ENCODE measurements at regions not wholly inside any gene's neighbourhood (a gene's known extent, or its start where the extent isn't known, plus 50 kb on each side); places are given as distances from the start of the nearest gene placed in this dataset.

DNA sequence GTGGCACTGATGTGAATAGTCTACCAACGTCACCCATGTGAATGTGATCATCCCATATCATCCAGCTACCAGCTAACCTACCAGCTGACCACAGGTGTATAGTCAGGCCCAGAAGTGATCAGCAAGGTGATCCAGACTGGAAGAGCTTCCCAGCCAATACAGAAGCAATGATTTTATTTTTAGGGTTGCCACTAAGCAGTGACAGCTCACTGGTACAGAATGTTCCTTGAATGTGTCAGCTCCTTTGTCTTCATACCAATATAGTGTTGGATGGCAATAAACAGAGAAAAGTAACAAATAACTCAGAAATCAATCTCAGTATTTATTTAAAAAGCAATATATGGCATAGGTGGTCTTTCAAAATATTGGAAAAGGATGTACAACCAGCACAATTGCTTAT, 361.8 kb upstream of the CPEB2 start:
- DNase-seq (ENCODE audit: extremely low read depth, low read depth, low spot score), result no peak

DNA sequence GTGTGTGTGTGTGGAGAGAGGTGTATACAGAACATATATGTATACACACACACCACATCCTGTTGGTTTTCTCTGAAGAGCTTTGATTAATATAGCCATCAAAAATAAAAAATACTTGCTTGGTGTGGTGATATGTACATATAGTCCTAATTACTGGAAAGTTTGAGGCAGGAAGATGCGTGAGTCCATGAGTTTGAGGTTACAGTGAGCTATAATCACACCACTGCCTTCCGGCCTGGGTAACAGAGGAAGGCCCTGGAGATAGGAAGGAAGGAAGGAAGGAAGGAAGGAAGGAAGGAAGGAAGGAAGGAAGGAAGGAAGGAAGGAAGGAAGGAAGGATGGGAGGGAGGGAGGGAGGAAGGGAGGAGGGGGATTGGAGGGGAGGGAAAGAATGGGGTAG, 360.4 kb upstream of the CPEB2 start:
- DNase-seq (ENCODE audit: extremely low read depth, low read depth, low spot score), result no peak

DNA sequence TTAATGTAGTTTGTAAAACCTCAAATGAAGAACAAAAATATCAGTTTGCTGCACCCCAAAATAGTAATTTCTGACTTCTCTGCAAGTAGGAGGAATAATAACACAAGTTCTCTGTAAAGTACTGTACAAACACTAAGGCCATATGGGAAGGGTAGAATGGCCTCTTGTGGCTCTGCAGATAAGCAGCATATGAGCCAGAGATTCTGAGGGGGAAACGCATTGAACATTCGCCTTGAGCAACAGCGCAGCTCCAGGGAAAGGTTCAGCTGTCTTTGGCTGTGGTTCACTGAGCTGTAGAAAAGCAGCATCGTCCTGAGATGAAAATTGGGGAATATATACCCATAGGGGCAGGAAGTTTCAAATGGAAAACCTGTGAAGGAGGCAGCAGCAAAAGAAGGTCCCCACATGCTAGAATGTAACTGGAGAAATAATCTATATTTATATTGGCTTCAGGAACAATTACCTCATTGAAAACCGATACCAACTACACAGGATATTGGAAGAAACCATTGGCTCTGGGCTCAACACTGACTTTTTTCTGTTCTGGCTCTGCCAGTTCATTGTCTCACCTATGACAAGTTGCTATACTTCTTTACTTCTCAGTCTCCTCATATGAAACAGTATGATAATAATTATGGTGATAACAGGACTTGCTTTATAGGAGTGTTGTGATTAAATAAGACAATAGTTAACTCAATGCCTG, 357.6 kb upstream of the CPEB2 start:
- no peak for DNase-seq (ENCODE audit: extremely low read depth, low read depth, low spot score)

DNA sequence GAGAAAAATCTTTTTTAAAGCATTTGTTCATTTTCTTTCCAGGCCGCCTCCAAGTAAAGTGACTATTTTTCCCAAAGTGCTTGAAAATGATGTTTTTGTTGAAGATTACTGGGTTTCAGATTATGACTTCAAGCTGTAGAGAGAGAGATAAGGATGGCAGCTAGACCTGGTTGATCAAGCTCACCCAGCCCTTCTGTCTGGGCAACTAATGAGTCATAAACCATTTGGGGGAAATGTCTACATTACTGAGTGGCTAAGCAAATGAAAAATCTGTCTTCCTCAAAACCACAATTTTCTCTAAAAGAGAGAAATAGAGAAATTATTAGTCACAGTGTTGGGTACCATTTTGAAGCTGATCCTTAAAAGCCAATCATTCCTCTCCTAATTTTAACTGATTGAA, 355.4 kb upstream of the CPEB2 start:
- DNase-seq (ENCODE audit: extremely low read depth, low read depth, low spot score), result no peak

DNA sequence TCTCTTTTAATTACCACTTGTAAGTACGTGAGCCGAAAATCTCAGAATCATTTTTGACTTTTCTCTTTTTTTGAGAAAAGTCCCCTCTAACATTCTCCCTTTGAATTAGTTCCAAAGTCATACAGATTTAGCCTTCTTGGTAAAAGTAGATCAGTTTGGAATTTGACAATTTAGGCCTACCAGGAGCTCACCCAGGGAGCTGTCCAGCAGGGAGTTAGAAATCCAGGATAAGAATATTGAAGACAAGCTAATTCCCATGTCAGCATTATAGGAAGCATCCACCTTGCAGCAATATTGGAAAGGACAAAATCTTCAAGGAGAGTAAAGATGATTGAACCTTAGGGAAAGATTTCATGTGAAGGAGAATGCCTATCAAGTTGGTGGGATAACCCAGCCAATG, 352.2 kb upstream of the CPEB2 start:
- DNase-seq (ENCODE audit: extremely low read depth, low read depth, low spot score), result no peak

DNA sequence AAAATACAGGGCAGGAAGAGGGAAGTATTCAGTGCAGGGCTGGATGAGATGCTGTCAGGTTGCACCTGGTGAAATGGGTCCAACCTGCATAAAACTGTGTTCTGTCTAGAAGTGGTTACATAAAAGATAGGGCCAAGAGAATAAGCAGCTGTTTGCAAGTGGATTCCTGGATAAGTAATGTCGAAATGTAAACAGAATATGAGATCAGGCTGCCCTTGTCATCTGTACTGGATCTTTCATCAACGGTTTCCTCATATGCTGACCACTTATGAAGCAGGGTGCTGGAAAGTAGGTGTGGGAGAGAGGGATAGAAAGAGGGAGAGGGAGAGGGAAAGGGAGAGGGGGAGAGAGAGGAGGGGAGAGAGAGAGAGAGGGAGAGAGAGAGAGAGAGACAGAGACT, 349.8 kb upstream of the CPEB2 start:
- no peak for DNase-seq (ENCODE audit: extremely low read depth, low read depth, low spot score)

DNA sequence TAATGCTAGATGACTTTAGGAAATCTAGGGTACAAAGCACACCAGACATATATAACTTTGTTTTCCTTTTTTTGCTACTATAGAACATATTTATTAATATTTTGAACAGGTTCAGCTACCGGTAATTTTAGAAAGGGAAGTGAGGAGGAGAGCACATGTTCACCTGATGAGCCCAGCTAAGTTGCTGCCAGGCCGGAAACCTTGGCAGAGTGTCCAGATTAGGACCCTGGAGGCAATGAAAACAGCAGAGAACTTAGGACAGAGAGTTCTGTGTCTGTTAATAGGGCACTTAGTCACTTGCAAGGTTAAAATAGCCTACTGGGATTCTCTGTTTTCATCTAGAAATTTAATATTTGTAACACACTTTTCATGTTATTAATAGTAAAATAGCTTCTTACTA, 348.9 kb upstream of the CPEB2 start:
- no peak for DNase-seq (ENCODE audit: extremely low read depth, low read depth, low spot score)

DNA sequence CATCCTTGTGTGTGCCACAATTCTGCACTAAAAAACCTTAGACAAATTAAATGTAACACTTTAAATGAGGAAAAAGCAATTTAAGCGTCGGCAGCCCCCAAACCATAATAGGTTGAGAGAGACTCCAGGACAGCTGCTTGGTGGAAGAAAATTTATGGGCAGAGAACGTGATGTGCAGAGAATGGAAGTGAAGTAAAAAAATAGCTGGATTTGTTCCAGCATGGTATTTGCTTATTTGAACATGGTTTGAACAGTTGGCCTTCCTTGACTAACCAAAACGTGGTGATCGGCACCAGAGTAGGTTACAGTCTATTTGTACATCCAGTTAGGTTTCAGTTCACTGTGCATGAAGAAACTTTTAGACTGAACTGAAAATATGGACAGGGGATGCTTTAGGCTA, 343.0 kb upstream of the CPEB2 start:
- no peak for DNase-seq (ENCODE audit: extremely low read depth, low read depth, low spot score)

DNA sequence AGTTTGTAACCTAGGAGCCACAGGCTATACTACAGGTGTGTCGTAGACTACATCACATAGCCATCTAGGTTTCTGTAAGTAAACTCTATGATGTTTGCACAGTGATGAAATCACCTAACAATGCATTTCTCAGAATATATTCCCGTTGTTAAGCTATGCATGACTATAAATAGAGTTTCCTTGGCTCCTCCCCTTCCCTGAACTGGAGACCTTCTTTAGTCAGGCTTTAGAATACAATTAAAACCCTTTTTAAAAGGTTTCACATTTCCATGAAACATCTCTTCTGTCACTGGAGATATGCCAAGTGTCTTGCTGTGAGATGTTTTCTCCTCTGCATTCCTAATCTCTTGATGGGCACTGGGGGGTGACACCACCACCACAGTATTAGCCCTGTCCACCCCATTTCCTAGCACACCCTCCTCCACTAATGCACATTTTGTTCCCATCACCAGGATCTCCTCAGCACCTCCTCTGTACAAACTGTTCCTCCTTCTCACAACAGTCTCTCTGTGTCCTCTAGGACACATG, 334.6 kb upstream of the CPEB2 start:
- no peak for DNase-seq (ENCODE audit: extremely low read depth, low read depth, low spot score)

DNA sequence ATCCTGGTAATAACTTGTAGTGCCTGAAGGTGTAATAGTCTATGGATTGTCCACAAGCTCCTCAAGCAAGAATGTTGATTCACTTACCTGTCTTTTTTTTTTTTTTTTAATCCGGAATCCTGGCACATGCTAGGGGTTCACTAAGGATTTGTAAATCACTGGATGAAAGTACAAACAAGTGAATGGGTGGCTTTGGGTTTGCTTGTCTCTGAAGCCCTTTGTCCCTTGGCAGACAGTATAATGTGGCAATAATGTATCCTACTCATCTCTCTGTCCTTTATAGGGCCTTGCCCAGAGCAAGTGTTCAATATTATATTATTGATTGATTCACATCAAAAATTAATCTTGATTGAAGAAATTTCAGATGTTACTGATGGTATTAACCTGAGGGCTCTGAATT, 334.0 kb upstream of the CPEB2 start:
- DNase-seq (ENCODE audit: extremely low read depth, low read depth, low spot score), result no peak

DNA sequence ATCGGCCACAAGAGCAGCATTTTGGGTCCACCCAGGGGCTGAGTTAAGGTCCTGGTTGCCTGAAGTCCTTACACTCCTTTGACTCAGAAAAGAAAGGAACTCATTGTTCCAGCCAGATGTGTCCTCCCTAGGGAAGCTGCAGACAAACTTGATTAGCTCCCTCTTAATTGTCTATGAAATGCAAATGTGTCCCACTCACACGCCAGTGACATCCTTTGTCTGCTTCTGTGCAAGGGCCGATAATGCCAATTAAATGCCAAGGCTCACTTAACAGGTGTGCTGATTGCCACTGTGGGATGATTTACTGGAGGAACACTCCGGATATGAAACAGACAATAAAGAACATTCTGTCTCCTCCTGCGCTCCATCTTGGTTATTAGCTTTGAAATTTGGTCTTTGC, 332.9 kb upstream of the CPEB2 start:
- DNase-seq (ENCODE audit: extremely low read depth, low read depth, low spot score), result no peak

DNA sequence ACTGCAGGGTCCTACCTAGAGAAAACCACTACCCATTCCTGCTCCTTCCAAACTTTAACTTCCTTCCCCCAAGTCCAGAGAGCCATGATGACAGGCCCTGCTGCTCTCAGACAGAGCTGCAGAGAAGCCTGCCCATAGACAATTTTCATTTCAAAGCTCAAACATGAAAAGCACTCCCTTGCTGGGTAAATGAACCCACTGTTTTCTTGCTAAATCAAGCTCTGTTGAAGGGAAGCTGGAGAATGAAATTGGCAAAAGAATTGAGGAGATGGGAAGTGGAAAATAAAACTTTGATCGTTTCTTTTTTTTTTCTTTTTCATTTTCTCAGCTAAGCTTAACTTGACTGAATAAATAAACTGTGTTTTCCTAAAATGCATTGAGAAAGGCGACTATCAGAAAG, 331.1 kb upstream of the CPEB2 start:
- no peak for DNase-seq (ENCODE audit: extremely low read depth, low read depth, low spot score)

DNA sequence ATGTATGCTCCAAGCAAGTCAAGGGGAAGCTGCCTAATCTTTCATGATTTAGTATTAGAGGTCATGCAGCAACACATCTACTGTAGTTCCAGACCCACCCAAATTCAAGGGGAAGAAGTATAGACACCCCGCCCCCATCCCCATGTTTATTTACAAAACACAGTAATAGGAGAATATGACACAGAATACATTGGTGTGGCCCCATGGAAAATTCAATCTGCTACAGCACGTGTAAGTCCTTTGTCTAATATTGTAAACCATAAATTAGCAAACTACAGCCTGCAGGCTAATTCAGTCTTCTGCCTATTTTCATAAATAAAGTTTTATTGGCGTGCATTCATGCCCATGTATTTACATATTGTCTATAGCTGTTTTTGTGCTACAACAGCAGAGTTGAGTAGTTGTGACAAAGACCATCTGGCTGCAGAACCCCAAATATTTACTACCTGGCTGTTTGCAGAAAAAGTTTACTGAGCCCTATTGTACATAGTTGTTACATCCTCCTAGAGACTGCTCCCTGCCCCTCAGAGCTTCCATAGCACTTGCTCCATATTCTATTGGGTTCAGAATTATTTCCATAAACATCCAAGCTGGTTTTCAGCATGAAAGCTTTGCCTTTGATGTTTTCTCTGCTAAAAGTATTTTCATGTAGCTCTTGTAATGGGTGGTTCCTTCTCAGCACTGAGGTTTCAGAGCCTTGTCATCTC, 326.8 kb upstream of the CPEB2 start:
- DNase-seq (ENCODE audit: extremely low read depth, low read depth, low spot score), result no peak

DNA sequence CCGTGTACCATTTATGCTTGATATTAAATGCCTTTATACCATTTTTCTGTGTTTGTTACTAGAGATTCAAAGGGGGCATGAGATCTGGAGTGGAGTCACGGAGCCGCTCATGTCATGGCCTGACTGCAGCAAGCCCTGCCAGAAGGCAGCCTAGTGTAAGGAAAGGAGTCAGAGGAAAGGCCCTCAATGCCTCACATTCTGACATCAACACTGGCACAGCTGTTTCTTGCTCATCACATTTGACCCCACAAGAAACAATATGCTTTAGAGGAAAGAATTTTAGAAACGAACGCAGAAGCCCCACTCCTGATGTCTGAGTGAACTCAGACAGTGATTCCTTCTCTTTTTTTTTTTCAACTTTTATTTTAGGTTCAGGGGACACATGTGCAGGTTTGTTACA, 322.4 kb upstream of the CPEB2 start:
- DNase-seq (ENCODE audit: extremely low read depth, low read depth, low spot score), result no peak

DNA sequence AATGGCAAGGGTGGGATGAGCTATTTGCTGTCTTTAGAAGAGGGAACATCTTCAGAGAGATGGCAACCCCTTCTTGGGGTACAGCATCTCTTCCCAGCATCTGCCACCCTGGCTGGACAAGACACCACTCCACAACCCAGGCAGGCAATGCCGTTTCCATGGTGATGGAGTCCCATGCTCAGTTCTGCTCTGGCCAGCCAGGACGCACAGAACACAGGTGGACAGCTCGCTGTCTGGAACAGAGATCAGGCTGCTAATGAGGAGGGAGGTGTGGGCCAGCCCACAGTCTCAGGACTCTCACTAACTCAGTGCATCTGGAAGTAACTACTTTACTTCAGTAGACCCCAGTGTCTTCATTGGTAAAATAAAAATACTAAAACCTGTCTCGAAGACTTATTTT, 321.0 kb upstream of the CPEB2 start:
- DNase-seq (ENCODE audit: extremely low read depth, low read depth, low spot score), result no peak

DNA sequence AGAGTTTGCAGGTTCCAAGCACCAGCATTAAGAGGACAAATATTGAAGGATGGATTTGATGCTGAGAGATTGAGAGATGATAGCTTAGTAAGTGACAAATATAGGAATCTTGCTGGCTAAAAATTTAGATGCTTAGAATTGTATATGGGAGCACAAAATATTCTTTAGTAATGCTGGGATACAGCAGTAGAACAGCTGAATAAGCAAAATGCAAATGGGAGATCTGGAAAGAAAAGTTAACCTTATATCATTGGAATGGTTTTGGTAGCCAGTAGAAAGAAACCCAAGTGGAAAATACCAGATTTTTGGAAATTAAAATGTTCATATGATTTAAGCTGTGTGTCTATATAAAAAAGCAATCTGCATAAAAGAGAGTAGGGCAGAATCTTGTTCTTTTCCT, 308.6 kb upstream of the CPEB2 start:
- no peak for DNase-seq (ENCODE audit: extremely low read depth, low read depth, low spot score)

DNA sequence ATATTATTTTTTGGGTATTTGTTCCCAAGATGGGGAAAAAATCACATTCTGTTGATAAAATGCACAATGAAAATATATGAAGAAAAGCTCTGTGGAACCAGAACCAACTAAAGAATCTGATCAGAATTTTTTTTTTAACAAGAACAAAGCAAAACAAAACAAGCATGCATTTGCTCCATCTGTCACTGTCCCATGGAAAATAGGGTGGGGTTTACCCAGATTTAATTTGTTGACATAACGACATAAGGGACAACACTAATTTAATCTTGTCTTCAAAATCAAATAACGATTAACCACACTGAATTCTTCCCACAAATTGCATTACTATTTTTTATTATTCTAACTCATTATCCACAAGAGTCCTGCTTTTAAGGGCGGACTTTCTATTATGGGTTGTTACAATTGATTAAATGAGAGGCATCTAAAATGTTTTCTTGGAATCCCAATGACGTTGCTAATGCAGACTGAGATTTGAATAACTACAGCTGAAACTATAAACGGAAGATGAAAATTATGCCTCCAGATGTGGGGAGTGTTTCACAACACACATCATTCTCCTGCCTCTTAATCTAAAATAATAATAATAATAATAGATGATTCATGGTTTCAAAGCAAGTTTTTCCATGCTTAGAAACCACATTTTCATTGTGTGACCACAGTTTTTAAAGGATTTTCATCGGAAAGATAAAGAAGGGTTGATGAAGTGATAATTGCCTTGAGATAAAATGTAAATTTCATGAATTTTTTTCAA, 307.0 kb upstream of the CPEB2 start:
- DNase-seq (ENCODE audit: extremely low read depth, low read depth, low spot score), result no peak

DNA sequence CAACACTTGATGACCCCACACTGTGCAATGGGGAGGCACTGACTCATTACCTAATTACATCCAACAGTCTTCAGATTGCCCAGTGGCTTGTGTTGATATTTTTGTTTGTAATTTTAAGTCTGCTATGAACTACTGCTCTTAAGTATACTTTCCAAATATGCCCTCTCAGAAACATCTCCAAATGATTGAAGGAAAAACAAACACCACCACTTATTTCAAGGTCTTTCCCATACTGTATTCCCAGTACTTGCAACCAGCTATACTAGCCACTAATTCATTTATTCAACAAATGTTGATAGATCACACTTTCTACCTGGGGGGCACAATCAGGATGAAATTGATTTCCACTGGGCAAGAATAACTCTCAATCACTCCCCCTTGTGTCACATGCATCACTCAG, 302.2 kb upstream of the CPEB2 start:
- DNase-seq (ENCODE audit: extremely low read depth, low read depth, low spot score), result no peak

DNA sequence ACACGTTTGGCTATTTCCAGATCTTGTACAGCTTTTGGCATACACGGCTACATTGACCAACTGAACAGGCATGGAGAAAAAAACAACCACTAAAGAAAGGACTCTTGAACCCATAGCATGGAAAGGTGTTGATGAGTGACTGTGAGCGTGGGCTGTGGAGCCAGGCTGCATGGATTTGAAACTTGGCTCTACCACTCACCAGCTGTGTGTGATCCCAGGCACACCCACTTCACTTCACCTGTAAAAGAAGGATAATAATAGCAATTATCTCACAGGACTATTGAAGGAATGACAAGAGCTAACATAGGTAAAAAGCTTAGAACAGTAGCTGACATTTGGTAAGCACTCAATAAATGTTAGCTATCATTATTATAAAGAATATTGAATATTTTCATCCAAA, 301.7 kb upstream of the CPEB2 start:
- no peak for DNase-seq (ENCODE audit: extremely low read depth, low read depth, low spot score)

DNA sequence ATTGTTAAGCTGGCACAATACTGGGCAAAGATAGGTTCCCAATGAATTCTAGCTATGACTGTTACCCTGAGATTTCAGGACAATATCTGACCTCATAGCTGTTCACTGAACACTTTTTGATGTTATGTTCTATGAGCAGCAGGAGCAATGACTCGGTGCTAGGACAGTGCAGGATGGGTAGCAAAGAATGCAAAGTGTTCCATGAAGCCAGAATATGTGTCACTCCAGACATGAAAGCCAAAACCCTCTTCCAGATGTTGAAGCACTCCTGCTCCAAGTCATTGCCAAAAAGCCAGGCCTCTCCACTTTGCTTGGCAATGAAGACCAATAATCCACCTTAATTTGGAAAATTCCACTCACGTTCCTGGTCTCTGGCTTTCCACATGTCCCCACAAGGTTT, 300.9 kb upstream of the CPEB2 start:
- DNase-seq (ENCODE audit: extremely low read depth, low read depth, low spot score), result no peak

DNA sequence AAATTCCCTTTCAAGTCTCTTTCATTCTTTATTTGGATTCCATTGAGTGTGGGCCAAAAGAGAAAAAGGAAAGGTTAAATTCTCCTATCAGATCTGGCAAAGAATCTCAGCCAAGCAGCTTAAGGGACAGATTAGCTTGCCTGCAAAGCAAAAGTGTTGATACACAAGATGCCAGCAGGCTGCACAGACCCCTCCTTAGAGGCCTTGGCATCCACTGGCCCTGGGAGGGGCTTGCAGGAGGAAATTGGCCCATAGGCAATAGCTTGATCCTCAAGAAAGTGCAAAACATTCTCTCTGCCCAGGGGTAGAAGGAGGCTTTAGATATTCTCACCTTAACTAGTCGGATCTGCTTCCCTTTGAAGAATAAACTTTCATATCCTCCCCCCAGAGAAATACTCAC, 300.4 kb upstream of the CPEB2 start:
- DNase-seq (ENCODE audit: extremely low read depth, low read depth, low spot score), result no peak

DNA sequence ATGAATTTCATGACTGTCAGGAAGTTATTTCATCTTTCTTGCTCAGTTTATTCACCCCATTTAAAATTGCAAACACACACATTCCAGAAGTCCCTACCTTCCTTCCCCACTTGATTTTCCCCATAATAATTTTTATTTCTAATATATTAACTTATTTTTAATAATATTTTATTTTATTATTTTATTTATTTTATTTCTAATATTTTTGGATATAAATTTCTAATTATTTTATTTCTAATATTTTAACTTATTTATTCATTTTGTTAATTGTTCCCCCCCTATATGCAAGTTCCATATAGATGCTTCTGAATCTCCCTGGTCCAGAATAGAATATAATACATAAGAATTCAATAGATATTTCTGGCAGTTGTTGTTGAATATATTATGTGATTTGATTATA, 293.7 kb upstream of the CPEB2 start:
- DNase-seq (ENCODE audit: extremely low read depth, low read depth, low spot score), result no peak
